ENCODE measurements at regions not wholly inside any gene's neighbourhood (a gene's known extent, or its start where the extent isn't known, plus 50 kb on each side); places are given as distances from the start of the nearest gene placed in this dataset.

GRCh38 chrX:88355252-88355651, 391.8 kb upstream of the CPXCR1 start:
- TF ChIP-seq, protein P1, sequence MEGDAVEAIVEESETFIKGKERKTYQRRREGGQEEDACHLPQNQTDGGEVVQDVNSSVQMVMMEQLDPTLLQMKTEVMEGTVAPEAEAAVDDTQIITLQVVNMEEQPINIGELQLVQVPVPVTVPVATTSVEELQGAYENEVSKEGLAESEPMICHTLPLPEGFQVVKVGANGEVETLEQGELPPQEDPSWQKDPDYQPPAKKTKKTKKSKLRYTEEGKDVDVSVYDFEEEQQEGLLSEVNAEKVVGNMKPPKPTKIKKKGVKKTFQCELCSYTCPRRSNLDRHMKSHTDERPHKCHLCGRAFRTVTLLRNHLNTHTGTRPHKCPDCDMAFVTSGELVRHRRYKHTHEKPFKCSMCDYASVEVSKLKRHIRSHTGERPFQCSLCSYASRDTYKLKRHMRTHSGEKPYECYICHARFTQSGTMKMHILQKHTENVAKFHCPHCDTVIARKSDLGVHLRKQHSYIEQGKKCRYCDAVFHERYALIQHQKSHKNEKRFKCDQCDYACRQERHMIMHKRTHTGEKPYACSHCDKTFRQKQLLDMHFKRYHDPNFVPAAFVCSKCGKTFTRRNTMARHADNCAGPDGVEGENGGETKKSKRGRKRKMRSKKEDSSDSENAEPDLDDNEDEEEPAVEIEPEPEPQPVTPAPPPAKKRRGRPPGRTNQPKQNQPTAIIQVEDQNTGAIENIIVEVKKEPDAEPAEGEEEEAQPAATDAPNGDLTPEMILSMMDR (IDR thresholded peaks at IDR 0.05; ENCODE audit: poor library complexity), result no peak
- TF ChIP-seq EZH2 (IDR thresholded peaks at IDR 0.05; ENCODE audit: borderline replicate concordance), result no peak
